SK-N-DZ (cell line): ENCODE measurements at regions not wholly inside any gene's neighbourhood (a gene's known extent, or its start where the extent isn't known, plus 50 kb on each side); places are given as distances from the start of the nearest gene placed in this dataset.
"Not testable (repeated sequence)": the region's sequence is repeated elsewhere in the genome, so short reads cannot be mapped to it uniquely, and the experiment has no call there.

Experiments used
- DNase-seq: peaks from one replicate; pipeline ENCODE4 v3.0.0-alpha.2; 2015; ENCODE audit warnings: low spot score

DNA sequence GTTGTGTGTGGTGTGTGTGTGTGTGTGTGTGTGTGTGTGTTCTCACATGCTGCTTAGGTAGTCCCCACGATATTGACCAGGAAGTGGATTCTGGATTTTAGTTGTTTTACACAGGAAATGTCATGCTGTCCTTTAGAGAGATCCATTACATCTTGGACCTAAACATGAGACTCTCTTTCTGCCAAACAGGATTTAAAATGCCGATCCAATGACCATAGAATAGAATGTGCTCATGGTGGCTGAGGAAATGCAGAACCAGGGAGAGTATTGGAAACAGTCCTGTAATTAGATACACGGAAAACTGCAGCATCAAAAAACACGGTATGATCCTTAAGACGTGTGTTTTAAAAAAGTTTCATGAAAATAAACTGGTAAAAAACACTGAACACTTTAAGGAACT is 347.8 kb upstream of the FRG1 start:
- DNase-seq = no peak

GRCh38 chr4:189597341-189597740 is 343.3 kb upstream of the FRG1 start:
- DNase-seq = no peak

DNA sequence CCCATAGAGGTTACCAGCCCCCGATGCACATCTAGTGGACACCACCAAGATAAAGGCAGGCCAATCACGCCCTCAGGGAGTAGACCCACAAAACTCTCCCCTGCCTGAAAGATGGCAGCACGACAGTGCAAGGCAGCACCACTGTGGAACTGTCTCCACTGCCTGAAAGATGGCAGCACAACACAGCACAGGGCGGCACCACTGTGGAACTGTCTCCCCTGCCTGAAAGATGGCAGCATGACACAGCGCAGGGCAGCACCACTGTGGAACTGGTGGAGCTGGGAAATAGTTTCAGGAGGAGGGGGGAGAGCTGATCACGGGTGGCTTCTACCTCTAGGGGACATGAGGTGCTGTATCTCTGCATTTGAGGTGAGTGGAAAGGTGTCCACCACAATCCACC is 340.4 kb upstream of the FRG1 start:
- no peak for DNase-seq

GRCh38 chr4:189600718-189601435 is 339.8 kb upstream of the FRG1 start:
- DNase-seq = peak; percentile 28

DNA sequence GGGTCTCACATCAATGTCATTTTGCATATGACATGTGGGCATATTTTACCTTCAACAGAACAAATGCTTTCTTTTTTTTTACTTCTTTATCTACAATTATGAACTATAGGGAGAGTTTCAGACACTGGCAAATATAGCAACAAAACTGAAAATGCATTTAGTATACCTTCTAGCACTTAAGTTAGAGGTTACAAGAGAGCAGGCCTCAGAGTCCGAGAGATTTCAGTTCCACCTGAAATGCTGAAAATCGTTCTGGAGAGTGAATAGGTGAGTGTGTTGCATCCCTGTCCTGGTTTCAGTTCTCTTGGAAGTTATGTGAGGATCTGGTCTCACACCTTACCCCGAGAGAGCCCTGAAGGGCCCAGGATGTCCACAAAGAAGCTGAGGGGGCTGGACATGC is 337.8 kb upstream of the FRG1 start:
- not testable (repeated sequence) for DNase-seq

- not testable (repeated sequence) for DNase-seq
Observed at GRCh38 chr4:189610571-189610970, 330.1 kb upstream of the FRG1 start.

DNA sequence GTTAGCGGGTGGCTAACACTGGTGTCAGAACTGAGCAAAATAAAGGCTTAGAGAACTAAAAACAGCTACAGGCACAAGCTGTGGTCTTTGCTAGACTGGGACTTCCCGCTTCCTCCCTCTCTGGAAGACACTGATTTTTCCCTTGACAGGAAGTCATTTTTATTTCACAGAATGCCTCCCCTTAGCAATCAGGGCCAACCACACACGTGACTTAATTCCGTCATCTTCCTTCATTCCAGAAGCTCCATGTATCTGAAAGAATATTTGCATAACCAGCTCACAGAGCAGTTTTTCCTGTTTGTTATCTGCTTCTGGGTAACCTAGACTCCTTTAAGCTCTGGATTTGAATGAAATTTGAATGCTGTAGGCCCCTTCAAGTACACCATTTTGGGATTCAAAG is 327.5 kb upstream of the FRG1 start:
- DNase-seq = no peak

DNA sequence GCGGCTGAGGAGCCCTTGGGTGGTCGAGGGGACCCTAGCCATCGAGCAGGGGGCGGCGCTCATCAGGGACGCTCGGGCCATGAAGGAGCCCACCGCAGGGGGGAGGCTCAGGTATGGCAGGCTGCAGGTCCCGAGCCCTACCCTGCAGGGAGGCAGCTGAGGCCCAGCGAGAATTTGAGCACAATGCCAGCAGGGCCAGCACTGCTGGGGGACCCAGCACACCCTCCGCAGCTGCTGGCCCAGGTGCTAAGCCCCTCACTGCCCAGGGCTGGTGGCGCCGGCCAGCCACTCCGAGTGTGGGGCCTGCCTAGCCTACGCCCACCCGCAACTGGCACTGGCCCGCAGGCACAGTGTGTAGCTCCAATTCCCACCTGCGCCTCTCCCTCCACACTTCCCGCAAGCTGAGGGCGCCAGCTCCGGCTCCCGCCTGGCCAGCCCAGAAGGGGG is 325.4 kb upstream of the FRG1 start:
- DNase-seq = no peak

DNA sequence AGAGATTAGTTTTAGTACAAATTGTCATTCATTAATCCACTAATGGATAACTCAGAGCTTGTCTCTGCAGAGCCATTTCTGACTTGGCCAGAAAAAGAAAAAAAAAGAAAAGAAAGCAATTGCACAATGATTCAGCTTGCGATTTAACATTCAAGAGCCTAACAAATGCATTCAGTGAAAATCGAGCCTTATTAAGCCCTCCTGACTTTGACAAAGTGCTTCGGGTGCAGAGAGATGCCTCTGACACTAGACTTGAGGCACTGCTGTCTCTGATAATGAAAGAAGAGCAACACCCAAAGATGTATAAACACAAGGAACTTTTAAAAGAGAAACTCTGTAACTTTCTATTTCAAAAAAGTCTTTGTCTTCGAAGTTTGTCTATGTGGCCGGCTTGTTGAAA is 322.9 kb upstream of the FRG1 start:
- DNase-seq = not testable (repeated sequence)

GRCh38 chr4:189619441-189620250 is 321.0 kb upstream of the FRG1 start:
- DNase-seq = not testable (repeated sequence)

- not testable (repeated sequence) for DNase-seq
Observed at GRCh38 chr4:189622574-189622973, 318.1 kb upstream of the FRG1 start.

DNA sequence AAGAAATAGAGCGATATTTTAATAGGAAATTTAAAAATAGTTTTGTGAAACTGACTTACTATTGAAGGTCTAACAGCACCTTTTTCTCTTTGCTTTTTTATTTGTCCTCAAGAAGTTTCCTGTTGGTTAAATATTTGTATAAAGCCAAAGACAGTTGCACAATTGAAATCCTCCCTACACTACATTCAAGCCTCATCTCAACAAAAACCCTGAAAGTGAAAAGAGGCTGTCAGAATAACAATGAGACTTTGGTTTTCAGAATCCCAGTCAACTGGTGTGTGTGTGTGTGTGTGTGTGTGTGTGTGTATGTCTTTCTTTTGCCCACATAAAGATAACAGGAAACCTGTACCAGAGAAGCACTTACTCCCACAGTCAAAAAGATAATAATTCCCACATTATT is 313.6 kb upstream of the FRG1 start:
- DNase-seq = not testable (repeated sequence)

GRCh38 chr4:189629733-189630132 is 310.9 kb upstream of the FRG1 start:
- DNase-seq = not testable (repeated sequence)

GRCh38 chr4:189630913-189631567 is 309.6 kb upstream of the FRG1 start:
- not testable (repeated sequence) for DNase-seq

GRCh38 chr4:189631568-189631916 is 309.1 kb upstream of the FRG1 start:
- not testable (repeated sequence) for DNase-seq

DNA sequence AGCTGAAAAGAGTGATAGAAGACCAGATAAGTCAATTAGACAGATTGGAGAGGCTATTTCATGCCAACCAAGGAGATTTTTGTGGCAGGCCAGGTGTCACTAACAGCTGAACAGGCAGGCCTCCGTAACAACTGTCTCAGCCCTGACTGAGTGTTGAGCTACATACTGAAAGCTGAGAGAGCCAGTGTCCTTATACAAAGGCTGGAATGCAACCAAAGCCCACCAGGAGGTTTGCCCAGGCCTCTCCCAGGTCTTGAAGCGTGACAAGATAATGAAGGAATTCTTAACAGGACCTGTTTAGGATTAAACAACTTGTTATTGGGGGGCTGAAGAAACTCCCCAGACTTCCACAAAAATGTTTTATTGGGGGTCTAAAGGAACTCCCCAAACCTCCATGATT is 290.2 kb upstream of the FRG1 start:
- not testable (repeated sequence) for DNase-seq

DNA sequence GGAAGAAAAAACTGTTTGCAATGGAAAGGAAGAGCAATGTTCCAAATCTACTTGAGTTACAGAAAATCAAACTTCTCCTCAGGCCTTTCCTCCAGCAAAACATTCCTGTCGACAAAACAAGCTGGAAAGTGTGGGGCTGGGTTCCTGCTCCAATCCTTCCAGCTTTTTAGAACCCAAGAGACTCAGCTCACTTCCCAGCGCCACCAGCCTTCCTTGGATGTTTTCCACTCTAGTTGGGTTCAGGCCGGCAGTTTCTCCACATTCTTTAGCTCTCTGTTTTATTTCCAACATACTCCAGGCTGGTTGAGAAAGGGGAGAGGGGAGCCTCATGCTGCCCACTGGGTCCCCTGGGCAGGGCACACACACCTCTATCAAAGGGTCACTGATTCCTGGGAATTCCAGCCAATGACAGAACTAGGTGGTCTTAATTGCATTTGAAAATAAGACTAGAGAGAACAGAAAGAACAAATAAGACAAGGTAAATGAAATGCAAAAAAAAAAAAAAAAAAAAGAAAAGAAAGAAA is 287.5 kb upstream of the FRG1 start:
- not testable (repeated sequence) for DNase-seq

GRCh38 chr4:189653983-189654382 is 286.7 kb upstream of the FRG1 start:
- not testable (repeated sequence) for DNase-seq

- not testable (repeated sequence) for DNase-seq
Observed at GRCh38 chr4:189654396-189654795, 286.3 kb upstream of the FRG1 start.

- DNase-seq = not testable (repeated sequence)
Observed at GRCh38 chr4:189655817-189656216, 284.9 kb upstream of the FRG1 start.

DNA sequence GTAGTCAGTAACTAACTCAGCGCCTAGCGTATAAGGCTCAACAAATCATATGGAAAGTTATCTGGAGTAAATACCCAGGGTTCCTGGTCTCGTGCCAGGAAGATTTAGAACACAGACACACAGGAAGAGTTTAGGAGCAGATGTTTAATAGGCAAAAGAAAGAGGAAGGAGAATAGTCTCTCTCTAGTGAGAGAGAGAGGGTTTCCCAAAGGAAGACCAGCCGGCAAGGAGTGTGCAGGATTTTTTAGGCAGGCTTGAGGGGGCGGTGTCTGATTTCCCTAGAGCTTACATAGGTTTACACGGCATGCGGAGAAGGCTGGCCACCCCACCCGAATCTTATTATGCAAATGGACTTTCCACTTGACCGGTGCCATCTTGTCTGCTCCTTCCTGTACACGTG is 284.0 kb upstream of the FRG1 start:
- peak; percentile 10 for DNase-seq

DNA sequence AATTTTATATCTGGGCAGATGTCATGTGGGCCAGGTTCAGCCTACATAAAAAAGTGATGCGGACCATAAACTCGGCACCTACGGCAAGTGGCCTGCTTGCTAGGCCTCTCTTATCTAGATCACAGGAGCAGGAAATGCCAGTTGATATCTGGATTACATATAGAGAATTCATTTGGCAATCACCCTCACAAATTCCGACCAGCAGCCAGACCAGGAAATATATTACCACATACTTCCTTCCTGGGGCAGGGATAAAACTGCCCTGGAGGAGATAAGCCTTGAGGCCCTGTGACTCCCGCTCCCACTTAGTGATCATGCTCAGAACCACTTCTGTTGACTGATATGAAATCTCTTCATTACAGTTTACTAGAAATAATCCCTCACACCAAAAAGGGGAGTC is 282.4 kb upstream of the FRG1 start:
- not testable (repeated sequence) for DNase-seq
